ENCODE measurements at regions not wholly inside any gene's neighbourhood (a gene's known extent, or its start where the extent isn't known, plus 50 kb on each side); places are given as distances from the start of the nearest gene placed in this dataset.

- no peak overlapping the region for H2AK5ac ChIP-seq (ENCODE audit: insufficient read length, low read length)
- H3K27me3 ChIP-seq (ENCODE audit: insufficient read depth, low read length), result no peaks in the 10 kb centered on the region
- H3K4me1 ChIP-seq (ENCODE audit: insufficient read depth, low read length), result no peaks in the 10 kb centered on the region
- no peak for DNase-seq
- Mint-ChIP-seq H3K9me3 (no peaks in the 10 kb centered on the region), H3K36me3 (ENCODE audit: insufficient read depth in 1 of 3, low read depth in 3 of 3) (no peaks in the 10 kb centered on the region), H3K4me1 (no peaks in the 10 kb centered on the region), H3K27me3 (ENCODE audit: low read depth) (no peaks in the 10 kb centered on the region), H3K4me3 (no peak overlapping the region), H3K27ac (no peak overlapping the region)
- no peak overlapping the region for H3T11ph ChIP-seq (ENCODE audit: low read length)
- no peak overlapping the region for H2BK20ac ChIP-seq (ENCODE audit: low read depth, low read length, poor library complexity, severe bottlenecking)
- TF ChIP-seq, protein P1, sequence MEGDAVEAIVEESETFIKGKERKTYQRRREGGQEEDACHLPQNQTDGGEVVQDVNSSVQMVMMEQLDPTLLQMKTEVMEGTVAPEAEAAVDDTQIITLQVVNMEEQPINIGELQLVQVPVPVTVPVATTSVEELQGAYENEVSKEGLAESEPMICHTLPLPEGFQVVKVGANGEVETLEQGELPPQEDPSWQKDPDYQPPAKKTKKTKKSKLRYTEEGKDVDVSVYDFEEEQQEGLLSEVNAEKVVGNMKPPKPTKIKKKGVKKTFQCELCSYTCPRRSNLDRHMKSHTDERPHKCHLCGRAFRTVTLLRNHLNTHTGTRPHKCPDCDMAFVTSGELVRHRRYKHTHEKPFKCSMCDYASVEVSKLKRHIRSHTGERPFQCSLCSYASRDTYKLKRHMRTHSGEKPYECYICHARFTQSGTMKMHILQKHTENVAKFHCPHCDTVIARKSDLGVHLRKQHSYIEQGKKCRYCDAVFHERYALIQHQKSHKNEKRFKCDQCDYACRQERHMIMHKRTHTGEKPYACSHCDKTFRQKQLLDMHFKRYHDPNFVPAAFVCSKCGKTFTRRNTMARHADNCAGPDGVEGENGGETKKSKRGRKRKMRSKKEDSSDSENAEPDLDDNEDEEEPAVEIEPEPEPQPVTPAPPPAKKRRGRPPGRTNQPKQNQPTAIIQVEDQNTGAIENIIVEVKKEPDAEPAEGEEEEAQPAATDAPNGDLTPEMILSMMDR (conservative IDR thresholded peaks at IDR 0.05), result no peak
- H3K4ac ChIP-seq (ENCODE audit: low read depth, low read length), result no peak overlapping the region
- no peak overlapping the region for H2BK12ac ChIP-seq (ENCODE audit: insufficient read length, low read depth, low read length)
- H3K18ac ChIP-seq (ENCODE audit: insufficient read length, low read depth, low read length), result no peak overlapping the region
- no peaks in the 10 kb centered on the region for H3K79me1 ChIP-seq (ENCODE audit: insufficient read depth, low read depth, low read length, poor library complexity, severe bottlenecking)
- H3K27ac ChIP-seq (ENCODE audit: insufficient read length, low read depth, low read length), result no peak overlapping the region
- H2BK5ac ChIP-seq (ENCODE audit: insufficient read length, low read length), result no peak overlapping the region
- no peak overlapping the region for H3K9ac ChIP-seq (ENCODE audit: extremely low read depth, insufficient read length, low read length)
- H4K8ac ChIP-seq (replicated peaks; ENCODE audit: insufficient read length, low read depth, low read length), result no peak overlapping the region
- H3K4me2 ChIP-seq (ENCODE audit: insufficient read depth, insufficient read length, low read length), result no peak overlapping the region
- H4K20me1 ChIP-seq (ENCODE audit: control insufficient read depth, insufficient read depth, insufficient read length), result no peaks in the 10 kb centered on the region
- no peaks in the 10 kb centered on the region for H3K23me2 ChIP-seq (ENCODE audit: insufficient read length, low read depth, low read length, poor library complexity, severe bottlenecking)
- H4K91ac ChIP-seq (ENCODE audit: insufficient read length, low read depth, low read length), result no peak overlapping the region
- no peak overlapping the region for H3K56ac ChIP-seq (ENCODE audit: insufficient read length, low read depth, low read length)
- no peak overlapping the region for H2BK120ac ChIP-seq (ENCODE audit: low read depth, low read length, poor library complexity, severe bottlenecking)
- H3K23ac ChIP-seq (ENCODE audit: insufficient read length, low read depth, low read length), result no peak overlapping the region
- no peak overlapping the region for H3K14ac ChIP-seq (ENCODE audit: insufficient read depth, low read length)
- H2AFZ ChIP-seq (ENCODE audit: low read length), result no peak overlapping the region
- H3K9me3 ChIP-seq (ENCODE audit: control insufficient read depth, low read depth, low read length), result no peaks in the 10 kb centered on the region
- H2BK15ac ChIP-seq (ENCODE audit: low read depth, low read length), result no peak overlapping the region
- WGBS (ENCODE audit: extremely low coverage, insufficient read length, low lambda C conversion rate), result no CpG with 5 or more reads among the region's 2 CpGs
- H3K79me2 ChIP-seq (ENCODE audit: insufficient read depth, low read length), result no peaks in the 10 kb centered on the region
- no peak overlapping the region for H4K5ac ChIP-seq (ENCODE audit: insufficient read length, low read depth, low read length)
Observed at GRCh38 chr21:41016472-41016871, 151.5 kb upstream of the BACE2 start.

All from H9 (cell line).